GM23338 (cell line): ENCODE measurements at regions not wholly inside any gene's neighbourhood (a gene's known extent, or its start where the extent isn't known, plus 50 kb on each side); places are given as distances from the start of the nearest gene placed in this dataset.

Experiments
- ATAC-seq: fragments of 200-7000 bp; cut with Tn5 transposase; 3 replicates; pipeline ENCODE4 v1.9.1; 2020
- DNase-seq: peaks from one replicate; pipeline ENCODE4 v3.0.0-alpha.2; 2015; ENCODE audit warnings: low spot score
- H2AFZ ChIP-seq: fragments of 200-600 bp; sonication (generic); 2 replicates; pipeline ENCODE4 v1.8.0; 2016; ENCODE audit warnings: antibody characterized with exemption, mild to moderate bottlenecking, moderate library complexity
- H3F3A ChIP-seq: fragments of 200-600 bp; sonication (generic); replicated peaks from 2 replicates; pipeline ENCODE4 v1.8.0; 2017; ENCODE audit warnings: antibody characterized with exemption, mixed run types, low read depth
- H3K27ac ChIP-seq: fragments of 200-600 bp; sonication (generic); 2 replicates; pipeline ENCODE4 v1.6.1; 2016; ENCODE audit warnings: low read depth
- H3K27me3 ChIP-seq: fragments of 200-600 bp; sonication (generic); 2 replicates; pipeline ENCODE4 v1.8.0; 2016; ENCODE audit warnings: mild to moderate bottlenecking, mixed run types, moderate library complexity; ENCODE audit not compliant: insufficient read depth
- H3K36me3 ChIP-seq: fragments of 200-600 bp; sonication (generic); 2 replicates; pipeline ENCODE4 v1.8.0; 2016; ENCODE audit warnings: mild to moderate bottlenecking; ENCODE audit not compliant: insufficient read depth
- H3K4me1 ChIP-seq: fragments of 200-600 bp; sonication (generic); 2 replicates; pipeline ENCODE4 v1.8.0; 2016; ENCODE audit warnings: mild to moderate bottlenecking, moderate library complexity; ENCODE audit not compliant: insufficient read depth
- H3K4me2 ChIP-seq: fragments of 200-600 bp; sonication (generic); 2 replicates; pipeline ENCODE4 v1.7.1; 2017; ENCODE audit warnings: mixed run types
- H3K4me3 ChIP-seq: fragments of 200-600 bp; sonication (generic); 2 replicates; pipeline ENCODE4 v1.6.1; 2016; ENCODE audit warnings: mixed run types
- H3K79me2 ChIP-seq: fragments of 200-600 bp; sonication (generic); replicated peaks from 2 replicates; pipeline ENCODE4 v1.8.0; 2017; ENCODE audit warnings: mild to moderate bottlenecking; ENCODE audit not compliant: insufficient read depth
- H3K9me2 ChIP-seq: fragments of 200-600 bp; sonication (generic); 2 replicates; pipeline ENCODE4 v1.8.0; 2017; ENCODE audit not compliant: insufficient read depth
- H4K20me1 ChIP-seq: fragments of 200-600 bp; sonication (generic); replicated peaks from 2 replicates; pipeline ENCODE4 v1.8.0; 2017; ENCODE audit warnings: mild to moderate bottlenecking; ENCODE audit not compliant: insufficient read depth
- H3K27ac Mint-ChIP-seq: 2 replicates; pipeline ENCODE4 v1.8.0; 2020; ENCODE audit warnings: inconsistent platforms, mild to moderate bottlenecking, moderate library complexity, mixed read lengths
- H3K27me3 Mint-ChIP-seq: 3 replicates; pipeline ENCODE4 v1.8.0; 2022; ENCODE audit warnings: low read depth, mild to moderate bottlenecking, moderate library complexity, mixed read lengths, inconsistent platforms; ENCODE audit not compliant: insufficient read depth, poor library complexity
- H3K36me3 Mint-ChIP-seq: 3 replicates; pipeline ENCODE4 v1.8.0; 2021; ENCODE audit warnings: low read depth, mild to moderate bottlenecking, inconsistent platforms, moderate library complexity, mixed read lengths
- H3K4me1 Mint-ChIP-seq: 3 replicates; pipeline ENCODE4 v1.8.0; 2020; ENCODE audit warnings: mild to moderate bottlenecking, inconsistent platforms, mixed read lengths
- H3K4me3 Mint-ChIP-seq: 3 replicates; pipeline ENCODE4 v1.8.0; 2021; ENCODE audit warnings: moderate library complexity, mild to moderate bottlenecking, inconsistent platforms, mixed read lengths
- H3K9me3 Mint-ChIP-seq: 3 replicates; pipeline ENCODE4 v1.8.0; 2020; ENCODE audit warnings: moderate library complexity, mild to moderate bottlenecking, inconsistent platforms, mixed read lengths
- CREB1 ChIP-seq: fragments of 250-450 bp; sonication (Bioruptor Pico); IDR thresholded peaks from 2 replicates; pipeline ENCODE4 v1.5.0; 2020; ENCODE audit warnings: low read depth, mild to moderate bottlenecking, moderate library complexity
- EZH2 ChIP-seq: fragments of 200-600 bp; sonication (generic); IDR thresholded peaks from one replicate; pipeline ENCODE4 v1.8.0; 2017; ENCODE audit warnings: antibody characterized with exemption, mild to moderate bottlenecking, low read depth; ENCODE audit not compliant: unreplicated experiment
- JUNB ChIP-seq: IDR thresholded peaks from one replicate; pipeline ENCODE4 v1.6.1; 2016; ENCODE audit warnings: antibody characterized with exemption; ENCODE audit not compliant: unreplicated experiment
- POLR2AphosphoS5 ChIP-seq: IDR thresholded peaks from 2 replicates; pipeline ENCODE4 v1.6.1; 2016; ENCODE audit warnings: antibody characterized with exemption, low read depth
- STAT1 ChIP-seq: IDR thresholded peaks from one replicate; pipeline ENCODE4 v1.6.1; 2016; ENCODE audit warnings: antibody characterized with exemption; ENCODE audit not compliant: unreplicated experiment
- TF ChIP-seq, protein P1 (sequence below): IDR thresholded peaks from one replicate; pipeline ENCODE4 v1.6.1; 2018; ENCODE audit warnings: antibody characterized with exemption; ENCODE audit not compliant: unreplicated experiment
- TF ChIP-seq, protein P2 (sequence below): fragments of 250-450 bp; sonication (Bioruptor Pico); IDR thresholded peaks from 2 replicates; pipeline ENCODE4 v1.5.0; 2020; ENCODE audit warnings: mild to moderate bottlenecking, moderate library complexity

GRCh38 chr14:27612121-27612520, 1014.3 kb upstream of the NOVA1 start:
- H3K36me3 ChIP-seq: no peaks in the 10 kb centered on the region
- ATAC-seq: no peak
- no peak overlapping the region for H2AFZ ChIP-seq
- H3K27ac ChIP-seq: no peak overlapping the region
- H3K36me3 Mint-ChIP-seq: no peaks in the 10 kb centered on the region; the same call in 2 of the 3 replicates
- H3K27ac Mint-ChIP-seq: no peak overlapping the region
- peaks cover 7% of the 10 kb centered on the region; the same call in 1 of the 2 replicates for H3K4me1 ChIP-seq
- no peaks in the 10 kb centered on the region for H3F3A ChIP-seq
- no peak for DNase-seq
- no peaks in the 10 kb centered on the region for H3K27me3 Mint-ChIP-seq
- H3K4me3 ChIP-seq: no peak overlapping the region
- H3K27me3 ChIP-seq: no peaks in the 10 kb centered on the region
- no peaks in the 10 kb centered on the region for H3K79me2 ChIP-seq
- H3K4me2 ChIP-seq: no peak overlapping the region
- H3K9me2 ChIP-seq: no peaks in the 10 kb centered on the region
- H4K20me1 ChIP-seq: no peaks in the 10 kb centered on the region
- H3K4me3 Mint-ChIP-seq: no peak overlapping the region
- TF ChIP-seq STAT1 (no peak), JUNB (no peak)
- H3K4me1 Mint-ChIP-seq: peaks cover 12% of the 10 kb centered on the region
- no peaks in the 10 kb centered on the region for H3K9me3 Mint-ChIP-seq

- H3K79me2 ChIP-seq: no peaks in the 10 kb centered on the region
- H3K4me3 ChIP-seq: no peak overlapping the region
- peak; percentile 16 for DNase-seq
- no peak overlapping the region for H3K27ac Mint-ChIP-seq
- H4K20me1 ChIP-seq: no peaks in the 10 kb centered on the region
- peaks cover 12% of the 10 kb centered on the region for H3K4me1 Mint-ChIP-seq
- no peaks in the 10 kb centered on the region for H3K9me3 Mint-ChIP-seq
- H3K27ac ChIP-seq: no peak overlapping the region
- no peaks in the 10 kb centered on the region for H3K9me2 ChIP-seq
- H2AFZ ChIP-seq: no peak overlapping the region
- TF ChIP-seq EZH2 (no peak), POLR2AphosphoS5 (no peak), STAT1 (no peak), CREB1 (CRISPR knock-in tag) (no peak), JUNB (no peak)
- TF ChIP-seq, protein P1, sequence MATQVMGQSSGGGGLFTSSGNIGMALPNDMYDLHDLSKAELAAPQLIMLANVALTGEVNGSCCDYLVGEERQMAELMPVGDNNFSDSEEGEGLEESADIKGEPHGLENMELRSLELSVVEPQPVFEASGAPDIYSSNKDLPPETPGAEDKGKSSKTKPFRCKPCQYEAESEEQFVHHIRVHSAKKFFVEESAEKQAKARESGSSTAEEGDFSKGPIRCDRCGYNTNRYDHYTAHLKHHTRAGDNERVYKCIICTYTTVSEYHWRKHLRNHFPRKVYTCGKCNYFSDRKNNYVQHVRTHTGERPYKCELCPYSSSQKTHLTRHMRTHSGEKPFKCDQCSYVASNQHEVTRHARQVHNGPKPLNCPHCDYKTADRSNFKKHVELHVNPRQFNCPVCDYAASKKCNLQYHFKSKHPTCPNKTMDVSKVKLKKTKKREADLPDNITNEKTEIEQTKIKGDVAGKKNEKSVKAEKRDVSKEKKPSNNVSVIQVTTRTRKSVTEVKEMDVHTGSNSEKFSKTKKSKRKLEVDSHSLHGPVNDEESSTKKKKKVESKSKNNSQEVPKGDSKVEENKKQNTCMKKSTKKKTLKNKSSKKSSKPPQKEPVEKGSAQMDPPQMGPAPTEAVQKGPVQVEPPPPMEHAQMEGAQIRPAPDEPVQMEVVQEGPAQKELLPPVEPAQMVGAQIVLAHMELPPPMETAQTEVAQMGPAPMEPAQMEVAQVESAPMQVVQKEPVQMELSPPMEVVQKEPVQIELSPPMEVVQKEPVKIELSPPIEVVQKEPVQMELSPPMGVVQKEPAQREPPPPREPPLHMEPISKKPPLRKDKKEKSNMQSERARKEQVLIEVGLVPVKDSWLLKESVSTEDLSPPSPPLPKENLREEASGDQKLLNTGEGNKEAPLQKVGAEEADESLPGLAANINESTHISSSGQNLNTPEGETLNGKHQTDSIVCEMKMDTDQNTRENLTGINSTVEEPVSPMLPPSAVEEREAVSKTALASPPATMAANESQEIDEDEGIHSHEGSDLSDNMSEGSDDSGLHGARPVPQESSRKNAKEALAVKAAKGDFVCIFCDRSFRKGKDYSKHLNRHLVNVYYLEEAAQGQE: no peak
- TF ChIP-seq, protein P2, sequence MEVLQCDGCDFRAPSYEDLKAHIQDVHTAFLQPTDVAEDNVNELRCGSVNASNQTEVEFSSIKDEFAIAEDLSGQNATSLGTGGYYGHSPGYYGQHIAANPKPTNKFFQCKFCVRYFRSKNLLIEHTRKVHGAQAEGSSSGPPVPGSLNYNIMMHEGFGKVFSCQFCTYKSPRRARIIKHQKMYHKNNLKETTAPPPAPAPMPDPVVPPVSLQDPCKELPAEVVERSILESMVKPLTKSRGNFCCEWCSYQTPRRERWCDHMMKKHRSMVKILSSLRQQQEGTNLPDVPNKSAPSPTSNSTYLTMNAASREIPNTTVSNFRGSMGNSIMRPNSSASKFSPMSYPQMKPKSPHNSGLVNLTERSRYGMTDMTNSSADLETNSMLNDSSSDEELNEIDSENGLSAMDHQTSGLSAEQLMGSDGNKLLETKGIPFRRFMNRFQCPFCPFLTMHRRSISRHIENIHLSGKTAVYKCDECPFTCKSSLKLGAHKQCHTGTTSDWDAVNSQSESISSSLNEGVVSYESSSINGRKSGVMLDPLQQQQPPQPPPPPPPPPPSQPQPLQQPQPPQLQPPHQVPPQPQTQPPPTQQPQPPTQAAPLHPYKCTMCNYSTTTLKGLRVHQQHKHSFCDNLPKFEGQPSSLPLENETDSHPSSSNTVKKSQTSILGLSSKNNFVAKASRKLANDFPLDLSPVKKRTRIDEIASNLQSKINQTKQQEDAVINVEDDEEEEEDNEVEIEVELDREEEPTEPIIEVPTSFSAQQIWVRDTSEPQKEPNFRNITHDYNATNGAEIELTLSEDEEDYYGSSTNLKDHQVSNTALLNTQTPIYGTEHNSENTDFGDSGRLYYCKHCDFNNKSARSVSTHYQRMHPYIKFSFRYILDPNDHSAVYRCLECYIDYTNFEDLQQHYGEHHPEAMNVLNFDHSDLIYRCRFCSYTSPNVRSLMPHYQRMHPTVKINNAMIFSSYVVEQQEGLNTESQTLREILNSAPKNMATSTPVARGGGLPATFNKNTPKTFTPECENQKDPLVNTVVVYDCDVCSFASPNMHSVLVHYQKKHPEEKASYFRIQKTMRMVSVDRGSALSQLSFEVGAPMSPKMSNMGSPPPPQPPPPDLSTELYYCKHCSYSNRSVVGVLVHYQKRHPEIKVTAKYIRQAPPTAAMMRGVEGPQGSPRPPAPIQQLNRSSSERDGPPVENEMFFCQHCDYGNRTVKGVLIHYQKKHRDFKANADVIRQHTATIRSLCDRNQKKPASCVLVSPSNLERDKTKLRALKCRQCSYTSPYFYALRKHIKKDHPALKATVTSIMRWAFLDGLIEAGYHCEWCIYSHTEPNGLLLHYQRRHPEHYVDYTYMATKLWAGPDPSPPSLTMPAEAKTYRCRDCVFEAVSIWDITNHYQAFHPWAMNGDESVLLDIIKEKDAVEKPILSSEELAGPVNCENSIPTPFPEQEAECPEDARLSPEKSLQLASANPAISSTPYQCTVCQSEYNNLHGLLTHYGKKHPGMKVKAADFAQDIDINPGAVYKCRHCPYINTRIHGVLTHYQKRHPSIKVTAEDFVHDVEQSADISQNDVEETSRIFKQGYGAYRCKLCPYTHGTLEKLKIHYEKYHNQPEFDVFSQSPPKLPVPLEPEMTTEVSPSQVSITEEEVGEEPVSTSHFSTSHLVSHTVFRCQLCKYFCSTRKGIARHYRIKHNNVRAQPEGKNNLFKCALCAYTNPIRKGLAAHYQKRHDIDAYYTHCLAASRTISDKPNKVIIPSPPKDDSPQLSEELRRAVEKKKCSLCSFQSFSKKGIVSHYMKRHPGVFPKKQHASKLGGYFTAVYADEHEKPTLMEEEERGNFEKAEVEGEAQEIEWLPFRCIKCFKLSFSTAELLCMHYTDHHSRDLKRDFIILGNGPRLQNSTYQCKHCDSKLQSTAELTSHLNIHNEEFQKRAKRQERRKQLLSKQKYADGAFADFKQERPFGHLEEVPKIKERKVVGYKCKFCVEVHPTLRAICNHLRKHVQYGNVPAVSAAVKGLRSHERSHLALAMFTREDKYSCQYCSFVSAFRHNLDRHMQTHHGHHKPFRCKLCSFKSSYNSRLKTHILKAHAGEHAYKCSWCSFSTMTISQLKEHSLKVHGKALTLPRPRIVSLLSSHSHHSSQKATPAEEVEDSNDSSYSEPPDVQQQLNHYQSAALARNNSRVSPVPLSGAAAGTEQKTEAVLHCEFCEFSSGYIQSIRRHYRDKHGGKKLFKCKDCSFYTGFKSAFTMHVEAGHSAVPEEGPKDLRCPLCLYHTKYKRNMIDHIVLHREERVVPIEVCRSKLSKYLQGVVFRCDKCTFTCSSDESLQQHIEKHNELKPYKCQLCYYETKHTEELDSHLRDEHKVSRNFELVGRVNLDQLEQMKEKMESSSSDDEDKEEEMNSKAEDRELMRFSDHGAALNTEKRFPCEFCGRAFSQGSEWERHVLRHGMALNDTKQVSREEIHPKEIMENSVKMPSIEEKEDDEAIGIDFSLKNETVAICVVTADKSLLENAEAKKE: no peak
- H3K4me2 ChIP-seq: no peak overlapping the region
- ATAC-seq: peak; percentile 56
- no peaks in the 10 kb centered on the region for H3K36me3 ChIP-seq
- no peaks in the 10 kb centered on the region for H3F3A ChIP-seq
- no peaks in the 10 kb centered on the region; the same call in 2 of the 3 replicates for H3K36me3 Mint-ChIP-seq
- no peak overlapping the region for H3K4me3 Mint-ChIP-seq
- no peaks in the 10 kb centered on the region for H3K27me3 Mint-ChIP-seq
- peaks cover 7% of the 10 kb centered on the region; the same call in 1 of the 2 replicates for H3K4me1 ChIP-seq
- H3K27me3 ChIP-seq: no peaks in the 10 kb centered on the region
Observed at GRCh38 chr14:27613102-27613501, 1015.3 kb upstream of the NOVA1 start.
